ENCODE measurements at regions not wholly inside any gene's neighbourhood (a gene's known extent, or its start where the extent isn't known, plus 50 kb on each side); places are given as distances from the start of the nearest gene placed in this dataset.

- ATAC-seq (peak in 3 of 8 donors; percentile 62 to 76 (median 72)), DNase-seq (peak in 1 of 2 donors; percentile 21)
- Histone ChIP-seq H3K4me1 (peaks cover 0 to 20% (median 0%) of the 10 kb centered on the region in 9 donors), H3K27me3 (no peaks in the 10 kb centered on the region), H3K36me3 (no peaks in the 10 kb centered on the region), H3K4me3 (no peak overlapping the region), H3K9me3 (no peaks in the 10 kb centered on the region), H3K27ac (no peak overlapping the region)
- intact Hi-C loops (cut with DNase I): no loop called here
- peak in 3 of 9 donors; percentile 7 to 23 (median 17) for TF ChIP-seq CTCF (IDR thresholded peaks at IDR 0.05)
- WGBS, 2 donors: 16 to 26% methylated on average over 3 of the region's 3 CpGs
These were observed 241.0 kb downstream of the NSUN3 start for GRCh38 chr3:94303897-94304296.

- no peaks in the 10 kb centered on the region for H3K9me3 ChIP-seq
- no peak for TF ChIP-seq CTCF (IDR thresholded peaks at IDR 0.05)
- H3K27me3 ChIP-seq: no peaks in the 10 kb centered on the region
- ATAC-seq (peak in 2 of 8 donors; percentile 20 to 35), DNase-seq (no peak)
- H3K36me3 ChIP-seq: no peaks in the 10 kb centered on the region
- intact Hi-C loops (cut with DNase I): no loop called here
- peaks cover 0 to 20% (median 0%) of the 10 kb centered on the region in 9 donors for H3K4me1 ChIP-seq
- no peak overlapping the region for H3K4me3 ChIP-seq
- no peak overlapping the region for H3K27ac ChIP-seq
- WGBS, 2 donors: 58 to 66% methylated on average over 5 of the region's 5 CpGs
These were observed 242.1 kb downstream of the NSUN3 start for GRCh38 chr3:94304954-94305353.

- H3K27me3 ChIP-seq: no peaks in the 10 kb centered on the region
- no peak for DNase-seq
- no peak overlapping the region for H3K4me3 ChIP-seq
- intact Hi-C loops (cut with DNase I): no loop called here
- peaks cover 0 to 20% (median 0%) of the 10 kb centered on the region in 9 donors for H3K4me1 ChIP-seq
- 62 to 67% methylated on average over 16 of the region's 16 CpGs for WGBS, 2 donors
- no peak for TF ChIP-seq CTCF (IDR thresholded peaks at IDR 0.05)
- H3K27ac ChIP-seq: no peak overlapping the region
- ATAC-seq: no peak
- H3K36me3 ChIP-seq: no peaks in the 10 kb centered on the region
- no peaks in the 10 kb centered on the region for H3K9me3 ChIP-seq
These were observed 243.2 kb downstream of the NSUN3 start for GRCh38 chr3:94305835-94306611.

GRCh38 chr3:94307588-94307987 lies 244.7 kb downstream of the NSUN3 start:
- intact Hi-C loops (cut with DNase I): no loop called here
- no peak for DNase-seq
- no peaks in the 10 kb centered on the region for H3K9me3 ChIP-seq
- no peaks in the 10 kb centered on the region for H3K27me3 ChIP-seq
- H3K27ac ChIP-seq: no peak overlapping the region
- H3K4me1 ChIP-seq: peaks cover 0 to 20% (median 0%) of the 10 kb centered on the region in 9 donors
- H3K4me3 ChIP-seq: no peak overlapping the region
- no peak for ATAC-seq
- H3K36me3 ChIP-seq: no peaks in the 10 kb centered on the region
- TF ChIP-seq CTCF (IDR thresholded peaks at IDR 0.05): no peak

All from heart right ventricle (tissue), 16 donors.